ENCODE measurements at regions not wholly inside any gene's neighbourhood (a gene's known extent, or its start where the extent isn't known, plus 50 kb on each side); places are given as distances from the start of the nearest gene placed in this dataset.

DNA sequence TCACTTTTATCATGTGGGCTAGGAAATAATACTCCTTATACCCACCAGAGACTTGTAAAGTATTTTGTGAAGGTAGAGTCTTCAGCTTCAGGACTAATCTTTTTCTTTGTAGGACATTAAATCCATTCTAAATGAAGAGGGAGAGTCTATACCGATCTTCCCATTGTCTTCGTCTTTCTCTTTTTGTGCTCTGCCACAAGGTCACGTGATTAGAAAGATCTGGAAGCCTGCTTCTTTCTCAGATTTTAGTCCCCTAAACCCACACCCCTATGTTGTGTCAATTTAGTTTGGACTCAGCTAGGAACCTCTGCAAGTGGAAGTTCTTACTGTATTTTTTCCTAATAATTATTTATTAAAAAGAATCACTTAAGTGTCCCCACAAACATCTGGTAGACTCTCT is 507.3 kb downstream of the PYDC2 start:
- Histone ChIP-seq H3K4me1 (no peaks in the 10 kb centered on the region), H3K9me3 (no peaks in the 10 kb centered on the region), H3K27ac (no peak overlapping the region), H3K4me3 (no peak overlapping the region), H3K36me3 (no peaks in the 10 kb centered on the region), H3K27me3 (replicated peaks in 1 of 7) (no peaks in the 10 kb centered on the region)
- WGBS, 5 donors, result 53 to 93% (median 89%) methylated on average over 3 of the region's 3 CpGs
- intact Hi-C loops (cut with DNase I; ENCODE audit: low total_unique reads), result no loop called here
- no peak for DNase-seq
- TF ChIP-seq POLR2AphosphoS5 (IDR thresholded peaks at IDR 0.05) (no peak), POLR2A (IDR thresholded peaks at IDR 0.05) (no peak)
- TF ChIP-seq, protein P1, sequence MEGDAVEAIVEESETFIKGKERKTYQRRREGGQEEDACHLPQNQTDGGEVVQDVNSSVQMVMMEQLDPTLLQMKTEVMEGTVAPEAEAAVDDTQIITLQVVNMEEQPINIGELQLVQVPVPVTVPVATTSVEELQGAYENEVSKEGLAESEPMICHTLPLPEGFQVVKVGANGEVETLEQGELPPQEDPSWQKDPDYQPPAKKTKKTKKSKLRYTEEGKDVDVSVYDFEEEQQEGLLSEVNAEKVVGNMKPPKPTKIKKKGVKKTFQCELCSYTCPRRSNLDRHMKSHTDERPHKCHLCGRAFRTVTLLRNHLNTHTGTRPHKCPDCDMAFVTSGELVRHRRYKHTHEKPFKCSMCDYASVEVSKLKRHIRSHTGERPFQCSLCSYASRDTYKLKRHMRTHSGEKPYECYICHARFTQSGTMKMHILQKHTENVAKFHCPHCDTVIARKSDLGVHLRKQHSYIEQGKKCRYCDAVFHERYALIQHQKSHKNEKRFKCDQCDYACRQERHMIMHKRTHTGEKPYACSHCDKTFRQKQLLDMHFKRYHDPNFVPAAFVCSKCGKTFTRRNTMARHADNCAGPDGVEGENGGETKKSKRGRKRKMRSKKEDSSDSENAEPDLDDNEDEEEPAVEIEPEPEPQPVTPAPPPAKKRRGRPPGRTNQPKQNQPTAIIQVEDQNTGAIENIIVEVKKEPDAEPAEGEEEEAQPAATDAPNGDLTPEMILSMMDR (IDR thresholded peaks at IDR 0.05 in 8 of 11, conservative IDR thresholded peaks at IDR 0.05 in 3 of 11), result no peak

DNA sequence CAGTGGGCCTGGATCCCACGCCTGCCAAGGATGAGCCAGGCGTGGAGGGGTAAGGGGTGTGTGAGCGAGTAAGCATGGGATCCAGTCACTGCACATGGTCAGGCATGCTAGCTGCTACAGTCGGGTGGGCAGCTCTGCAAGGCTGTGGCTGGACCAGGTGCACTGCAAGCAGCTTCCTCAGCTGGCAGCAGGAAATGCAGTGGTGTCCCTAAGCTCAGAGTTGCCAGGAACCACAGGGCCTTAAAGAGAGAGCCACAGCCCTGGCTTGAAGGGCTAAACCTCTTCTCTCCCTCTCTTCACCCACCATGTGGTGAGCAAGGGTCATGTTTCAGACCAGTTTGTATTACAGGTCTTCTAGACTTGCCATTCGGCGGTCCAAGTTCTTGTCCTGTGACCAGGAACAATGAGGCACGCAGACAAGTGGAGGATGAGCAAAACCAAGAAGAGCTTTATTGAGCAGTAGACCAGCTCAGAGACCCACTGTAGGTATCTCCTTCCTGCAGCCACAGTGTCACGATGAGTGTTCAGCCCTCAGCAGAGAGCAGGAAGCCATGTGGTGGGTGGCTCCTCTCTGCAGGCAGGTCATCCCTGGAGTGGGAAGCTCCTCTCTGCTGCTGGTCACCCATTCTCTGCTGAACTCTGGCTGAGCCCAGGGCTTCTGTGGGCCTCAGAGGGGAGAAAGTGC is 511.9 kb downstream of the PYDC2 start:
- Histone ChIP-seq H3K36me3 (no peaks in the 10 kb centered on the region), H3K4me3 (no peak overlapping the region), H3K9me3 (peaks cover 0 to 11% (median under 1%) of the 10 kb centered on the region in 8 donors), H3K27ac (no peak overlapping the region), H3K27me3 (replicated peaks in 1 of 7) (no peaks in the 10 kb centered on the region), H3K4me1 (no peaks in the 10 kb centered on the region)
- DNase-seq, result no peak
- intact Hi-C loops (cut with DNase I; ENCODE audit: low total_unique reads), result no loop called here
- TF ChIP-seq, protein P1 (IDR thresholded peaks at IDR 0.05 in 8 of 11, conservative IDR thresholded peaks at IDR 0.05 in 3 of 11), result no peak
- TF ChIP-seq POLR2A (IDR thresholded peaks at IDR 0.05), result no peak
- TF ChIP-seq POLR2AphosphoS5 (IDR thresholded peaks at IDR 0.05), result no peak
- WGBS, 5 donors, result 80 to 97% (median 84%) methylated on average over 6 to 8 of the region's 8 CpGs

DNA sequence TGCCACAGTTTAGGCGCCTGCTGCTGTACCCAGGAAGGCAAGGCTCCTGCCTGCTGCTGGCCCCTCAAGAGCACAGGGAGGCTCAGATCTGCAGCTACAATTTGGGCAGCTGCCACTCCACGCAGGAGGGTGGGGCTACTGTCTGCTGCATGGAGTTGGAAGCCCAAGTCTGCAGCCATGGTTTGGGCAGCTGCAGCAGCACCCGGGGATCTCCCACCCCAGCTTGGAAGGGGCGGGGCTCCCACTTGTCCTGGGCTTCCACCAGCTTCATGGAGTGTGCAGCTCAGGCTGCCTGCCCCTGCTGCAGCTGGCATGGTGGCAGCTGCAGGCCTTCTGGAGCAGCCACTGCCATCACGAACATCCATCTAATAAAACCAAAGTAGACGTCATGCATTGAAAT is 512.9 kb downstream of the PYDC2 start:
- no peak for TF ChIP-seq POLR2A (IDR thresholded peaks at IDR 0.05)
- TF ChIP-seq POLR2AphosphoS5 (IDR thresholded peaks at IDR 0.05), result no peak
- TF ChIP-seq, protein P1 (IDR thresholded peaks at IDR 0.05 in 8 of 11, conservative IDR thresholded peaks at IDR 0.05 in 3 of 11), result no peak
- peaks cover 0 to 15% (median 3%) of the 10 kb centered on the region in 8 donors for H3K9me3 ChIP-seq
- H3K36me3 ChIP-seq, result no peaks in the 10 kb centered on the region
- H3K4me3 ChIP-seq, result no peak overlapping the region
- H3K27me3 ChIP-seq (replicated peaks in 1 of 7), result no peaks in the 10 kb centered on the region
- WGBS, 5 donors, result 63 to 77% (median 69%) methylated on average over 4 to 6 of the region's 6 CpGs
- DNase-seq, result no peak
- H3K27ac ChIP-seq, result no peak overlapping the region
- intact Hi-C loops (cut with DNase I; ENCODE audit: low total_unique reads), result no loop called here
- H3K4me1 ChIP-seq, result no peaks in the 10 kb centered on the region

DNA sequence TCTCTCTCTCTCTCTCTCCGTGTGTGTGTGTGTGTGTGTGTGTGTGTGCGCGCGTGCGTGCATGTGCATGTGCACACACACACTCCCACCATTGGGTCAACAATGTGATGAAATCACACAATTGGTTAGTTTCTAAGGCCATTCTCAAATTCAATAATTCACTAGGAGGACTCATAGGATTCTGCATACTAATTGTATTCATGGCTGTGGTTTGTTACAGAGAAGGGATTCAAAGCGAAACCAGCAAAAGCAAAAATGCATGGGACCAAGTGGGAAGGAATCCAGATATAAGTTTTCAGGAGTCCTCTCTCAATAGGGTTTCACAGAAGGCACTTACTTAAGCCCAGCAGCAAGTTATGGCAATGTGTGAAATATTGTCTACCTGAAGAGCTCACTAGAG is 515.0 kb downstream of the PYDC2 start:
- H3K4me1 ChIP-seq, result no peaks in the 10 kb centered on the region
- DNase-seq, result no peak
- no peaks in the 10 kb centered on the region for H3K27me3 ChIP-seq (replicated peaks in 1 of 7)
- peaks cover 0 to 33% (median 10%) of the 10 kb centered on the region in 8 donors for H3K9me3 ChIP-seq
- 59 to 79% (median 77%) methylated on average over 5 to 6 of the region's 6 CpGs for WGBS, 5 donors
- TF ChIP-seq POLR2AphosphoS5 (IDR thresholded peaks at IDR 0.05), result no peak
- TF ChIP-seq, protein P1 (IDR thresholded peaks at IDR 0.05 in 8 of 11, conservative IDR thresholded peaks at IDR 0.05 in 3 of 11), result no peak
- no peak for TF ChIP-seq POLR2A (IDR thresholded peaks at IDR 0.05)
- H3K27ac ChIP-seq, result no peak overlapping the region
- no peak overlapping the region for H3K4me3 ChIP-seq
- H3K36me3 ChIP-seq, result no peaks in the 10 kb centered on the region
- intact Hi-C loops (cut with DNase I; ENCODE audit: low total_unique reads), result no loop called here

Data from spleen (tissue), 11 donors.